ENCODE measurements at regions not wholly inside any gene's neighbourhood (a gene's known extent, or its start where the extent isn't known, plus 50 kb on each side); places are given as distances from the start of the nearest gene placed in this dataset.

GRCh38 chr16:22628994-22629393 is 118.3 kb downstream of the NPIPB5 start:
- no peaks in the 10 kb centered on the region for H4K20me1 ChIP-seq (replicated peaks; ENCODE audit: control insufficient read depth, insufficient read depth, low read length)
- no peaks in the 10 kb centered on the region for H3K4me1 ChIP-seq (replicated peaks in 1 of 2; ENCODE audit: control insufficient read depth in 2 of 2, insufficient read depth in 2 of 2, low read length in 2 of 2)
- in situ Hi-C loops (cut with MboI) (no loop called here), intact Hi-C loops (cut with micrococcal nuclease) (no loop called here)
- H3K9me3 ChIP-seq (replicated peaks; ENCODE audit: control insufficient read depth, insufficient read depth, low read depth, low read length): no peaks in the 10 kb centered on the region
- no peak overlapping the region for H3K4me3 ChIP-seq
- no peak overlapping the region for H3K9ac ChIP-seq (ENCODE audit: insufficient read depth in 1 of 2, low read depth in 2 of 2, low read length in 2 of 2)
- H2AFZ ChIP-seq (ENCODE audit: low read depth, low read length): no peak overlapping the region
- no peak overlapping the region for H3K27ac ChIP-seq (ENCODE audit: extremely low read depth, low read depth, low read length)
- H3K27me3 ChIP-seq (ENCODE audit: control insufficient read depth in 2 of 2, insufficient read depth in 2 of 2, low read length in 2 of 2): peaks cover 4 to 25% of the 10 kb centered on the region in 2 experiments; a peak in 3 of 5 replicates
- H3K4me2 ChIP-seq (ENCODE audit: insufficient read depth, low read length): no peak overlapping the region
- WGBS (ENCODE audit: insufficient coverage, low coverage, missing lambda C conversion rate): 0% methylated on average over 2 of the region's 2 CpGs
- CTCF ChIA-PET (ENCODE audit: low intra/inter-chr PET ratio): no interaction called here
- no peaks in the 10 kb centered on the region for H3K9me1 ChIP-seq (ENCODE audit: control insufficient read depth, insufficient read depth, low read length)
- H3K36me3 ChIP-seq (ENCODE audit: control insufficient read depth, insufficient read depth, low read length): no peaks in the 10 kb centered on the region
- POLR2A ChIA-PET: no interaction called here
- no TSS peak for BruUV-seq (replicated peaks)
- DNase-seq (ENCODE audit: extremely low read depth in 1 of 4, low spot score in 3 of 4) (no peak), FAIRE-seq (no peak), ATAC-seq (no peak)
- TF ChIP-seq ZNF79 (CRISPR knock-in tag; IDR thresholded peaks at IDR 0.05; ENCODE audit: low read depth) (no peak), HDAC2 (IDR thresholded peaks at IDR 0.05) (no peak), RBM25 (IDR thresholded peaks at IDR 0.05; ENCODE audit: low read depth, low read length, severe bottlenecking) (no peak), SRSF7 (optimal IDR thresholded peaks at IDR 0.05; ENCODE audit: low read depth, low read length) (no peak), ZFP1 (CRISPR knock-in tag; IDR thresholded peaks at IDR 0.05) (no peak), ZBTB1 (CRISPR knock-in tag; IDR thresholded peaks at IDR 0.05; ENCODE audit: borderline replicate concordance, low read depth) (no peak), ZZZ3 (IDR thresholded peaks at IDR 0.05) (no peak), ZBTB49 (CRISPR knock-in tag; IDR thresholded peaks at IDR 0.05; ENCODE audit: borderline replicate concordance) (no peak), TEAD2 (tag; IDR thresholded peaks at IDR 0.05) (no peak), RUNX1 (IDR thresholded peaks at IDR 0.05; ENCODE audit: low read depth) (no peak), RBM15 (IDR thresholded peaks at IDR 0.05; ENCODE audit: insufficient read depth, low read length) (no peak)
- TF ChIP-seq, protein P1, sequence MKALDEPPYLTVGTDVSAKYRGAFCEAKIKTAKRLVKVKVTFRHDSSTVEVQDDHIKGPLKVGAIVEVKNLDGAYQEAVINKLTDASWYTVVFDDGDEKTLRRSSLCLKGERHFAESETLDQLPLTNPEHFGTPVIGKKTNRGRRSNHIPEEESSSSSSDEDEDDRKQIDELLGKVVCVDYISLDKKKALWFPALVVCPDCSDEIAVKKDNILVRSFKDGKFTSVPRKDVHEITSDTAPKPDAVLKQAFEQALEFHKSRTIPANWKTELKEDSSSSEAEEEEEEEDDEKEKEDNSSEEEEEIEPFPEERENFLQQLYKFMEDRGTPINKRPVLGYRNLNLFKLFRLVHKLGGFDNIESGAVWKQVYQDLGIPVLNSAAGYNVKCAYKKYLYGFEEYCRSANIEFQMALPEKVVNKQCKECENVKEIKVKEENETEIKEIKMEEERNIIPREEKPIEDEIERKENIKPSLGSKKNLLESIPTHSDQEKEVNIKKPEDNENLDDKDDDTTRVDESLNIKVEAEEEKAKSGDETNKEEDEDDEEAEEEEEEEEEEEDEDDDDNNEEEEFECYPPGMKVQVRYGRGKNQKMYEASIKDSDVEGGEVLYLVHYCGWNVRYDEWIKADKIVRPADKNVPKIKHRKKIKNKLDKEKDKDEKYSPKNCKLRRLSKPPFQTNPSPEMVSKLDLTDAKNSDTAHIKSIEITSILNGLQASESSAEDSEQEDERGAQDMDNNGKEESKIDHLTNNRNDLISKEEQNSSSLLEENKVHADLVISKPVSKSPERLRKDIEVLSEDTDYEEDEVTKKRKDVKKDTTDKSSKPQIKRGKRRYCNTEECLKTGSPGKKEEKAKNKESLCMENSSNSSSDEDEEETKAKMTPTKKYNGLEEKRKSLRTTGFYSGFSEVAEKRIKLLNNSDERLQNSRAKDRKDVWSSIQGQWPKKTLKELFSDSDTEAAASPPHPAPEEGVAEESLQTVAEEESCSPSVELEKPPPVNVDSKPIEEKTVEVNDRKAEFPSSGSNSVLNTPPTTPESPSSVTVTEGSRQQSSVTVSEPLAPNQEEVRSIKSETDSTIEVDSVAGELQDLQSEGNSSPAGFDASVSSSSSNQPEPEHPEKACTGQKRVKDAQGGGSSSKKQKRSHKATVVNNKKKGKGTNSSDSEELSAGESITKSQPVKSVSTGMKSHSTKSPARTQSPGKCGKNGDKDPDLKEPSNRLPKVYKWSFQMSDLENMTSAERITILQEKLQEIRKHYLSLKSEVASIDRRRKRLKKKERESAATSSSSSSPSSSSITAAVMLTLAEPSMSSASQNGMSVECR (CRISPR knock-in tag; IDR thresholded peaks at IDR 0.05): no peak
- H3K79me2 ChIP-seq (ENCODE audit: control insufficient read depth, insufficient read depth, low read length): no peaks in the 10 kb centered on the region

Data from K562 (cell line).